T-helper 1 cell treated with Interleukin-12 subunit alpha and Interleukin-12 subunit beta and Interleukin-4 antibody, amounts not matched to agents 30 μg/mL and 1 μg/mL, for 36 hours (primary cell): ENCODE measurements at regions not wholly inside any gene's neighbourhood (a gene's known extent, or its start where the extent isn't known, plus 50 kb on each side); places are given as distances from the start of the nearest gene placed in this dataset.

Experiments used
- H3K27ac Mint-ChIP-seq: one replicate; pipeline ENCODE4 v1.8.0; 2021; ENCODE audit warnings: mild to moderate bottlenecking, mixed read lengths
- H3K27me3 Mint-ChIP-seq: one replicate; pipeline ENCODE4 v1.8.0; 2021; ENCODE audit warnings: low read depth, mixed read lengths
- H3K36me3 Mint-ChIP-seq: one replicate; pipeline ENCODE4 v1.8.0; 2021; ENCODE audit warnings: low read depth, mixed read lengths
- H3K4me1 Mint-ChIP-seq: one replicate; pipeline ENCODE4 v1.8.0; 2021; ENCODE audit warnings: low read depth, mixed read lengths
- H3K4me3 Mint-ChIP-seq: one replicate; pipeline ENCODE4 v1.8.0; 2021; ENCODE audit warnings: mild to moderate bottlenecking, moderate library complexity, mixed read lengths
- H3K9me3 Mint-ChIP-seq: one replicate; pipeline ENCODE4 v1.8.0; 2021; ENCODE audit warnings: mixed read lengths

DNA sequence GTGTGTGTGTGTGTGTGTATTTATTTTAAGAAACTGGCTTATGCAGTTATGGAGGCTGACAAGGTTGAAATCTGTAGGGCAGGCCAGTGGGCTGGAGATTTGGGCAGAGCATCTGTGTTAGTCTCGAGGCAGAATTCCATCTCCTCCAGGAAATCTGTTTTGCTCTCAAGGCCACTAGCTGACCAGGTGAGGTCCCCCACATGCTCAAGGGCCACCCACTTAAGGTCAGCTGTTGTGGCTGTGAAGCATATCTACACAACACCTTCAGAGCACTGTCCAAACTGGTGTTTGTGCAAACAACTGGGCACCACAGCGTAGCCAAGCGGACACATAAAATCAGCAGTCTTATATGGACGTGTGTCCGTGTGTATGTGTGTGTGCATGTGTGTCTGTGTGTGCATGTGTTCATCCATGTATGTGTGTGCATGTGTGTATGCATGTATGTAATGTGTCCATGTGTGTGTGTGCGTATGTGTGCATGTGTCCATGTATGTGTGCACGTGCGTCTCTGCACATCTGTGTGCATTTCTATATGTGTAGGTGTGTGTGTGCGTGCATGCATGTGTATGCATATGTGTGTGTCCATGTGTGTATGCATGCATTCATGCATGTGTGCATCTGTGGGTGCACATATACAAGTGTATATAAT lies 400.9 kb downstream of the BRD1 start:
- no peaks in the 10 kb centered on the region for H3K4me1 Mint-ChIP-seq
- H3K27me3 Mint-ChIP-seq = no peaks in the 10 kb centered on the region
- H3K36me3 Mint-ChIP-seq = no peaks in the 10 kb centered on the region
- H3K27ac Mint-ChIP-seq = no peak overlapping the region
- no peaks in the 10 kb centered on the region for H3K9me3 Mint-ChIP-seq
- no peak overlapping the region for H3K4me3 Mint-ChIP-seq

DNA sequence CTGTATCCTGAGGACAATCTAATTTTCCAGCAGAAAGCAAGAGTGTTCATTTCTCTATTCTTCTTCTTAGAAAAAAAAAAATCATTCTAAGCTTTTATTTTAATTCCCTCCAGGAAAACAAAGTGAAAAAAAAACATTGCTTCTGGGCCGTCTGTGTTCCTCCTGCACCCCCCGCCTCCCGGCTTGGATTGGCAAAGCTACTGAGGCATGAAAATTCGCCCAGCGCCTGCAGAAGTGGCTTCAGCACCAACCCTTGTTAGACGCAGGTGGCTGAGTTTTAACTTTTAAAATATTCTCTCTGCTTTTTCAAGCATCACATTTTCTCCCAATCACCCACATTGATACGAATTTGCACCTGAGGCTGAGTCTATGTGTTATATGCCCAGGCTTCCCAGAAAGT lies 401.6 kb downstream of the BRD1 start:
- Mint-ChIP-seq H3K36me3 (no peaks in the 10 kb centered on the region), H3K4me3 (no peak overlapping the region), H3K9me3 (no peaks in the 10 kb centered on the region), H3K27me3 (no peaks in the 10 kb centered on the region), H3K4me1 (no peaks in the 10 kb centered on the region), H3K27ac (no peak overlapping the region)

DNA sequence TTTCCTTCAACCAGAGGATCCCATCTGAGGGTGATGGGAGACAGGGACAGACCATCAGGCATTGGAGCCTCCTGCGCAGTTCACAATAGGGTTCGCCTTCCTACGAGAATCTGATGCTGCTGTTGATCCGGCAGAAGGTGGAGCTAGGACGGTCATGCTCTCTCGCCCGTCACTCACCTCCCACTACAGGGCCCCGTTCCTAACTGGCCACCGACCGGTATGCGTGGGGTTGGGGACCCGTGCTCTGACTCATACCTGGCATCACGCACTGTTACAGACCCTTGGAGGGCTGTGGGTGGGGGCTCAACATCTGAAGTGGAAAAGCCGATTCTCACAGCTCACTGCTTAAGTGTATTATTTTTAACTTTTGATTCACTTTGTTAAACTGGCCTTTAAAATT lies 402.3 kb downstream of the BRD1 start:
- Mint-ChIP-seq H3K27me3 (no peaks in the 10 kb centered on the region), H3K27ac (no peak overlapping the region), H3K9me3 (no peaks in the 10 kb centered on the region), H3K36me3 (no peaks in the 10 kb centered on the region), H3K4me3 (no peak overlapping the region), H3K4me1 (no peaks in the 10 kb centered on the region)

DNA sequence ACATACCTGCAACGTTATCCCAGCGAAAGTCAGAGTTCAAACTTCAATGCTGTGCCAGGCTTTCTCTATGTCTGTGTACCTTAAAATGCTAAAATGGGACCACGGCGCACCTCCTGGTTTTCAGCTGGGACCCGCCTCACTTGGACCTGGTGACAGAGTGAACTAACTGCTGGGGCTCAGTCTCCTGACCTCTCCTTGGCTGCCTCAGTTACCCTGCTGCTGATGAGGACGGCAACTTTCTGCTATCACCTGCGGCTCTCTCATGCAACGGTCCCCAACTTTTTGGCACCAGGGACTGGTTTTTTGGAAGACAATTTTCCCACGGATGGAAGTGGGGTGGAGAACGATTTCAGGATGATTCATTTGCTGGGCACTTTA lies 402.8 kb downstream of the BRD1 start:
- no peak overlapping the region for H3K27ac Mint-ChIP-seq
- H3K27me3 Mint-ChIP-seq = no peaks in the 10 kb centered on the region
- no peaks in the 10 kb centered on the region for H3K36me3 Mint-ChIP-seq
- H3K4me1 Mint-ChIP-seq = no peaks in the 10 kb centered on the region
- H3K9me3 Mint-ChIP-seq = no peaks in the 10 kb centered on the region
- no peak overlapping the region for H3K4me3 Mint-ChIP-seq

DNA sequence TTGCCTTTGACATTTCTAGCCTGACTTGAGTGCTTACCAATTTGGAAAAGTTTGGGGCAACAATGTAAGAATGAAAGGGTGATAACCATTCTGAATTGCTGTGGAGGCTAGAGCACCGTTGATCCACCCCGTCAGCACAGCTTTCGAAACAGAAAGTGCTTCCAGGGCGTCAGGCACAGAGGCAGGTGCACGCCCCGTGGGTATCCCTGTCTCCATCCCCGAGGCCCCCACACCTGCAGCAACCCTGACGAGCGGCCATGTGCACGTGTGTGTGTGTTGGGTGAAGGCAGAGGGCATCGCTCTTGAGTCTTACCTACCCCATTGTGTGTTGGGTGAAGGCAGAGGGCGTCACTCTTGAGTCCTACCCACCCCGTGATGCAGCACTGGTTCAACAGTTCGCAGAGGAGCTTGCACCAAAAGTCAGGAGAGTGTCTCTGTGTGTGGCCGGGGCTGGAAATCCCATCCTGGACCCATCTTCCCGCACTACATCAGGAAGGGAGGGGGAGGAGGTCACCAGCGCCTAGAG lies 404.5 kb downstream of the BRD1 start:
- no peaks in the 10 kb centered on the region for H3K4me1 Mint-ChIP-seq
- H3K36me3 Mint-ChIP-seq = no peaks in the 10 kb centered on the region
- no peak overlapping the region for H3K4me3 Mint-ChIP-seq
- no peaks in the 10 kb centered on the region for H3K27me3 Mint-ChIP-seq
- H3K27ac Mint-ChIP-seq = no peak overlapping the region
- H3K9me3 Mint-ChIP-seq = no peaks in the 10 kb centered on the region

DNA sequence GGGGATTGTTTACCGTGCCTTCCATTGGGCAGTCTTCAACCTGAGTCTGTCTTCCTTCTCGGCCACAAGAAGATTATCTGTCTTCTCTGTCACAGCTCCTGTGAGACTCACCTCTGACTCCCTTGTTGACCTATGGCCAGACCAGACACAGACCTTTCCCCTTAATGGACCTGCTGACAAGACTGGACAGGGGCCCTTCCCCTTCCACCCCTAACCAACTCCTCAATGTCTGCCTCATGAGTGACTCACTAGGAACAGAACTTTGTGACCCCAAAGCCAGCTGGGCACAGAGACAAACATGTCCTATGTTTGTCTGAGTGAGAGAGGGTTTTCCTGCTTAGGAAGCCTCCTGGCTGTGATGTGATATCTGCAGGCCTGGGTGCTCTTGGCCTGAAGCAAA lies 405.0 kb downstream of the BRD1 start:
- Mint-ChIP-seq H3K27ac (no peak overlapping the region), H3K9me3 (no peaks in the 10 kb centered on the region), H3K4me3 (no peak overlapping the region), H3K4me1 (no peaks in the 10 kb centered on the region), H3K36me3 (no peaks in the 10 kb centered on the region), H3K27me3 (no peaks in the 10 kb centered on the region)

DNA sequence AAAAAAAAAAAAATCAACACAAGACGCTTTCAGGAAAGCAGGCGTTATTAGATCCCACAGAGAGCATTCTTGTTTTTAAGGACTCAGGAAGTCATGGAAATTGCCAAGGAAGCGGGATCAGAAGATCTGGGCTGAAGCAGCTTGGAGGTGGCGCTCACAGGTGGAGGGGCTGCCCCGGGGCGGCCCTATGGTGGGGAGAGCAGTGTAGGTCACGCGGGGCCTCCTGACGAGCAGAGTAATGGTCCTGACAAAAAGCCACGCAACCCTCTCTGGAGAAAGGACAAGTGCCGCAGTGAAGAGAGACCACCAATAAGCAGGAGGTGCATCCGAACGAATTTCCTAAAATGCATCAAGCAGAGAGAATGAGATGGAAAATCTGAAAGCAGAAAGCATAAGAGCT lies 407.0 kb downstream of the BRD1 start:
- no peaks in the 10 kb centered on the region for H3K9me3 Mint-ChIP-seq
- no peaks in the 10 kb centered on the region for H3K4me1 Mint-ChIP-seq
- H3K36me3 Mint-ChIP-seq = no peaks in the 10 kb centered on the region
- no peak overlapping the region for H3K27ac Mint-ChIP-seq
- no peaks in the 10 kb centered on the region for H3K27me3 Mint-ChIP-seq
- H3K4me3 Mint-ChIP-seq = no peak overlapping the region

DNA sequence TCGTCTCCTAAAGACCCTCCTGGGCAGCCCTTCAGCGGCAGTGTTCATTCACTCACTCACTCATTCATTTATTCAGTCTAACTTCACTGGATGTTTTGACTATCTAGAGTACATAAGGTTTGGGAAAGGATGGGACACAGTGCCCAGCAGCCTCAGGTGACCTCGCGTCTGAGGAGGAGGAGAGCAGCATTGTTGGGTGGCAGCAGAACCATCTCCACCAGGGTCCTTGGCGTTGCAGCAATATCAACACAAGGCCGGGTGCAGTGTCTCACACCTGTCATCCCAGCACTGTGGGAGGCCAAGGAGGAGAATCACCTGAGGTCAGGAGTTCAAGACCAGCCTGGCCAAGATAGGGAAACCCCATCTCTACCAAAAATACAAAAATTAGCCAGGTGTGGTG lies 408.0 kb downstream of the BRD1 start:
- Mint-ChIP-seq H3K27me3 (no peaks in the 10 kb centered on the region), H3K4me3 (no peak overlapping the region), H3K27ac (no peak overlapping the region), H3K36me3 (no peaks in the 10 kb centered on the region), H3K4me1 (no peaks in the 10 kb centered on the region), H3K9me3 (no peaks in the 10 kb centered on the region)

DNA sequence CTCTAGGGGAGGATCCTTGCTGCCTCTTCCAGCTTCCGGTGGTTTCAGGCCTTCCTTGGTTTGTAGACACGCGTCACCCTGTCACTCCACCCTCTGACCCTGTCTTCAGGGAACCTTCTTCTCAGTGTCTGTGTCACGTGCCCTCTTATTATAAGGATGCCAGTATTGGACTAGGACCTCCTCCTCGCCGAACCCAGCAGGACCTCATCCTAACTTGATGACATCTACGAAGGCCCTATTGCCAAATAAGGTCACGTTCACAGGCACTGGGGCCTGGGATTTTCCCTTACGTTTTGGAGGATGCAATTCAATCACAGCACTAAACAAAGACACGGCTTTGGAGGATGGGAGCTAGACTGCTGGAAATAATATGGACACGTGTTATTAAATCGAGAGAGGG lies 408.7 kb downstream of the BRD1 start:
- Mint-ChIP-seq H3K27me3 (no peaks in the 10 kb centered on the region), H3K27ac (no peak overlapping the region), H3K4me1 (no peaks in the 10 kb centered on the region), H3K4me3 (no peak overlapping the region), H3K36me3 (no peaks in the 10 kb centered on the region), H3K9me3 (no peaks in the 10 kb centered on the region)

DNA sequence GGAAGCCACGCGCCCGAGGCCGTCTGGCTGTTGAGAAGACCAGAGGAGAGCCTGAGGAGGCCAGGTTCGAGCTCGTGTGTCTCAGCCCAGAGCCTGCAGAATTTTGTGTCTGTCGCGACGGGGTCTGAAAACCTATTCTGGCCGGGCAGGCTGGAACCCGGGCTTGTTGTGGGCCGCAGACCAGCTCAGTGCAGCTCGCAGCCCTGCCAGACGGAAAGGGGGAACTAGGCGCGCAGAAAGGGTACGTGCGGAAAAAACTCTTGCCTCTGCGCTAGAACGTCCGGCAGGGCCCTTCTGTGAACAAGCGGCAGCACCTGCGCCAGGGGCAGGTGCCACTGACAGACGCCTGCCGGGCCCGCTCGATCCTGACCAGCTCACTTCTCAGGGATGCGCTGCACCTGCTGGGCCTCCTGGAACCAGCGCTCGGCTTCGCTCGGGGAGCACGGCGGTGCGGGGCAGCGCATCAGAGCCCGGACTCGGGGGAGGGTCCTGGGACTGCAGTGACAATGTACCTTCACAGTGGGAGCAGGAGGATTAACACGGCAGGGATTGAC lies 409.3 kb downstream of the BRD1 start:
- no peaks in the 10 kb centered on the region for H3K4me1 Mint-ChIP-seq
- no peak overlapping the region for H3K4me3 Mint-ChIP-seq
- H3K27ac Mint-ChIP-seq = no peak overlapping the region
- H3K36me3 Mint-ChIP-seq = no peaks in the 10 kb centered on the region
- no peaks in the 10 kb centered on the region for H3K27me3 Mint-ChIP-seq
- H3K9me3 Mint-ChIP-seq = no peaks in the 10 kb centered on the region

DNA sequence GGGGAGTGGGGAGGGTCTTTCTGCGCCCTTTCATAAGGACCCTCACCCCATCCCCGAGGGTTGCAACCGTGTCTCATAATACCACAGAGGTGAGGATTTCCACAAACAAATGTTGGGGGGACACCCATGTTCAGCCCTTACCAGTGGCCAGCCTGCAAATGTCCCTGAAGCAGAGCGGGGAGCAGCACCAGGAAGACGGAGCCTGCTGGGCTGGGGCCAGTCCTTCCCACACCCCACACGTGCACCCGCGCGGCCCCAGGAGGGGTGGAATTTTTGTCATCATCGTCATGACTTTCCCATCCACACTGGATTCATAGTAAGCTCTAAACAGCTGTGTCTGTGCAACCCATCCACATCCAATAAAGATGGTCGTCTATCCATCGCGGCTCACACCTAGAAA lies 409.8 kb downstream of the BRD1 start:
- Mint-ChIP-seq H3K9me3 (no peaks in the 10 kb centered on the region), H3K4me1 (no peaks in the 10 kb centered on the region), H3K27ac (no peak overlapping the region), H3K27me3 (no peaks in the 10 kb centered on the region), H3K4me3 (no peak overlapping the region), H3K36me3 (no peaks in the 10 kb centered on the region)

DNA sequence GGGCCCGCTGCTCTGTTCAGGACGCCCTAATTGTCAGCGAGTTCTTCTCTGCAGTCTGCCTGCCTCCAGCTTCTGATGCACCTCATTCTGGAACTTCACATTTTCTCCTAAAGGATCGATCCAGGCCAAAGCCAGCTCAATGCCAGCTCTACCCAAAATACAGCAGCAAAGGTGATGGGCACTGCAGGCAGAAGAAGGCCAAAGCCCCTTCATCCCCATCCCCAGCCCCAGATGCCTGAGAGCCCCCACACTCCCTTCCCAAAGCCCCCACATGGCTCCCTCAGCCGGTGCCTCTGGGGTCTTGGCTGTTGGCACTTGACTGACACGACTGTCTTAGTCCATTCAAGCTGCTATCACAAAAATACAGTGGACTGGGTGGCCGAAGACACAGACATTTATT lies 410.3 kb downstream of the BRD1 start:
- Mint-ChIP-seq H3K4me1 (no peaks in the 10 kb centered on the region), H3K36me3 (no peaks in the 10 kb centered on the region), H3K9me3 (no peaks in the 10 kb centered on the region), H3K27me3 (no peaks in the 10 kb centered on the region), H3K27ac (no peak overlapping the region), H3K4me3 (no peak overlapping the region)

DNA sequence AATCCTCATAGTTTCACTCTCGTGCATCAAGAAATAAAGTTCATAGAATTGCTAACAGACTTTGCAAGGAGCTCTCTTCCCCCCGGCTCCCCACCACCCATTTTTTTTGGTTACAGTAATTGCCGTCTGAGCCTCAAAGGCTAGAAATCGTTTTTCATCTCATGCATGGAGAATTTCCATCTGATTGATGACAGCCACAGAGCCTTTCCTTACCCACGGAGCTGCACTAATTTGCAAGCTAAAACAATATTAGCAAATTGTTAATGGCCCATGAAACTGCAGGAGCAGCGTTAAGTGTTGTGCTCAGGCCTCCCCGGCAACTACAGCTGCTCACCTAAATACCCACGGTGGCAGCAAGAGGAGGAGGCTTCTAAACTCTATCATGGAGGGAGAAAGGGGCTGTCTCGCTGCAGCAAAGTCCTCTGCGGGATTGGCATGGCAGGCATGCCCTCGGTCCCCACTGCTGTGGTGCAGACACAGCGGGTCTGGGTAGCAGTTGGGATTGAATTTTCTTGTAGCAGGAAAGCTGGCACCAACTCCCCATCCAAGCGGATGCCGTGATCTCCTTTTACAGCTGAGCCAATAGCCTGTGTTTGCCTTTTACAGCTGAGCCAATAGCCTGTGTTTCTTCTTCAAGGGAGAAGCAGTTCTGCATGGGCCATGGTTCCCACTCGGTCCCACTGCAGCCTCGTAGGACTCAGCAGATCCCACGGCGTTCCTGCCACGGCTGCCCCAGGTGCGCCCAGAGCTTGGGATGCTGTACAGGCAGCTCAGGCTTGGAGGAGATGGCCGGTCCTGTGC lies 412.3 kb downstream of the BRD1 start:
- H3K4me1 Mint-ChIP-seq = no peaks in the 10 kb centered on the region
- no peak overlapping the region for H3K27ac Mint-ChIP-seq

DNA sequence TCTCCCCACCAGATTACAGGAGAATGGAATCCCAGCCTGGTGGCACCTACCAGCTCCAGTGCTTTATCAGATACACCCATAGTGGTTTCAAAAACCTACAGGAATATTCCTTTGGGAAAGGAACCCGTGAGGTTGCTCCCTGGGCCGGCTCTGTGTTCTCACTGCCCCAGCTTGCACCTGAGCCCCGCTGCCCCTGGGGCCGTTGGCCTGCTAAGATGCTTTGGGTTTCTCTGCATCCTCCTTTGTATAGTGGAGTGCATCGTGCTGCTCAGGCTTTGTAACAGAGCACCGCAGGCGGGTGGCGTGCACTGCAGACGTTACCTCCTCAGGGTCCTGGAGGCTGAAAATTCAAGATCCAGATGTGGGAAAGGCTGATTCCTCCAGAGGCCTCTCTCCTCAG lies 414.1 kb downstream of the BRD1 start:
- Mint-ChIP-seq H3K36me3 (no peaks in the 10 kb centered on the region), H3K27ac (no peak overlapping the region), H3K9me3 (no peaks in the 10 kb centered on the region), H3K4me3 (no peak overlapping the region), H3K27me3 (no peaks in the 10 kb centered on the region), H3K4me1 (no peaks in the 10 kb centered on the region)

More for the DNA sequence above, 412.3 kb downstream of the BRD1 start:
- Mint-ChIP-seq H3K27me3 (no peaks in the 10 kb centered on the region), H3K4me3 (no peak overlapping the region), H3K9me3 (no peaks in the 10 kb centered on the region), H3K36me3 (no peaks in the 10 kb centered on the region)

DNA sequence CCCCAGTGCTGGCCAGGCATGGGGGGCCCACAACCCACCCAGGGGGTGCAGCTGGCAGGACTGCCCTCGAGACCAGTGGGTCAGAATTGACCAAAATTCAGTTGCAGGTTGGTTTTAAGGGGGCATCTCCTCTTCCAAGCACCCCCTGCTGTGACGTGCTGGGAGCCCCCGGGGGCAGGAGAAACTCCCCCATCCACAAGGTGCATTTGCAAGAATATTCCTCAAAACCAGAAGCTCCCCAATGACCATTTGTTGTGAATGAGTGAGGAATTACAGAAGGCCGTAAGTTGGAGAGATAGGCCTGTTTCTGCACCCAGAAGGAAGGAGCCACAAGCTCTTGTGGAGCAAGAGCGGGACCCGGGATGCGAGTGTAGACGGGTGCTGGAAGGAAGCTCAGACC lies 414.5 kb downstream of the BRD1 start:
- Mint-ChIP-seq H3K27ac (no peak overlapping the region), H3K4me1 (no peaks in the 10 kb centered on the region), H3K4me3 (no peak overlapping the region), H3K9me3 (no peaks in the 10 kb centered on the region), H3K27me3 (no peaks in the 10 kb centered on the region), H3K36me3 (no peaks in the 10 kb centered on the region)
